IMR-90 (cell line): ENCODE measurements at regions not wholly inside any gene's neighbourhood (a gene's known extent, or its start where the extent isn't known, plus 50 kb on each side); places are given as distances from the start of the nearest gene placed in this dataset.

ENCODE experiments used
- ATAC-seq: fragments of 200-7000 bp; cut with Tn5 transposase; 2 replicates; pipeline ENCODE4 v1.9.1; 2020; ENCODE audit warnings: low read depth, mild to moderate bottlenecking, moderate library complexity
- BruUV-seq: library from RNA; stranded (reverse); fragments of 400-500 nt; replicated peaks from 2 replicates; lab custom pipeline; 2021; lab: Mats Ljungman, UMichigan
- CTCF ChIA-PET: fragments of 300-600 bp; formaldehyde crosslinking; extraction: SDS; loops from one replicate; lab custom pipeline; 2021; ENCODE audit warnings: antibody characterized with exemption; lab: Yijun Ruan, JAX
- POLR2A ChIA-PET: fragments of 300-600 bp; sonication (Branson Sonifier 250); formaldehyde crosslinking; loops from one replicate; lab custom pipeline; 2022; ENCODE audit warnings: antibody characterized with exemption; ENCODE audit not compliant: unreplicated experiment; lab: Charles Lee
- DNase-seq: peaks from one replicate; pipeline ENCODE4 v3.0.0; 2013
- H2AFZ ChIP-seq: replicated peaks from 2 replicates; pipeline ENCODE3; 2013; ENCODE audit warnings: low read length, mild to moderate bottlenecking; ENCODE audit not compliant: poor library complexity
- H2AK5ac ChIP-seq: 2 replicates; pipeline ENCODE4 v1.6.1; 2013; ENCODE audit warnings: low read depth, low read length, inconsistent platforms
- H2AK9ac ChIP-seq: replicated peaks from 2 replicates; pipeline ENCODE3; 2013; ENCODE audit warnings: mild to moderate bottlenecking, low read depth, low read length, moderate library complexity; ENCODE audit not compliant: poor library complexity
- H2BK120ac ChIP-seq: 2 replicates; pipeline ENCODE4 v1.6.1; 2013; ENCODE audit warnings: low read depth, low read length, inconsistent platforms
- H2BK15ac ChIP-seq: 3 replicates; pipeline ENCODE4 v1.6.1; 2013; ENCODE audit warnings: low read depth, low read length, inconsistent platforms
- H2BK20ac ChIP-seq: 2 replicates; pipeline ENCODE4 v1.6.1; 2013; ENCODE audit warnings: low read depth, mild to moderate bottlenecking, inconsistent platforms, low read length, moderate library complexity
- H2BK5ac ChIP-seq: 2 replicates; pipeline ENCODE4 v1.6.1; 2013; ENCODE audit warnings: mild to moderate bottlenecking, low read depth, low read length, inconsistent platforms; ENCODE audit not compliant: poor library complexity, severe bottlenecking
- H3K14ac ChIP-seq: replicated peaks from 2 replicates; pipeline ENCODE4 v1.6.1; 2013; ENCODE audit warnings: low read depth, low read length, inconsistent platforms
- H3K18ac ChIP-seq: 2 replicates; pipeline ENCODE4 v1.6.1; 2013; ENCODE audit warnings: low read depth, low read length, control low read depth
- H3K23ac ChIP-seq: 2 replicates; pipeline ENCODE4 v1.6.1; 2013; ENCODE audit warnings: low read depth, low read length, inconsistent platforms
- H3K27ac ChIP-seq: 2 replicates; pipeline ENCODE4 v1.5.1; 2013; ENCODE audit warnings: mild to moderate bottlenecking, control low read depth, low read length; ENCODE audit not compliant: insufficient read depth
- H3K27me3 ChIP-seq: 2 replicates; pipeline ENCODE4 v1.6.1; 2013; ENCODE audit warnings: low read length; ENCODE audit not compliant: control insufficient read depth, insufficient read depth
- H3K36me3 ChIP-seq: 2 replicates; pipeline ENCODE4 v1.6.1; 2013; ENCODE audit warnings: low read length, mixed read lengths; ENCODE audit not compliant: control insufficient read depth, insufficient read depth
- H3K4ac ChIP-seq: 2 replicates; pipeline ENCODE4 v1.6.1; 2013; ENCODE audit warnings: low read depth, low read length, inconsistent platforms
- H3K4me1 ChIP-seq: 2 replicates; pipeline ENCODE4 v1.6.1; 2013; ENCODE audit warnings: low read length, mixed read lengths; ENCODE audit not compliant: control insufficient read depth, insufficient read depth
- H3K4me2 ChIP-seq: 2 replicates; pipeline ENCODE4 v1.6.1; 2013; ENCODE audit warnings: low read depth, mild to moderate bottlenecking, control low read depth, low read length, moderate library complexity
- H3K4me3 ChIP-seq: 2 replicates; pipeline ENCODE4 v1.5.1; 2013; ENCODE audit warnings: low read depth, mild to moderate bottlenecking, control low read depth, low read length, moderate library complexity; ENCODE audit not compliant: insufficient read depth
- H3K56ac ChIP-seq: 2 replicates; pipeline ENCODE4 v1.6.1; 2013; ENCODE audit warnings: low read length, inconsistent platforms; ENCODE audit not compliant: insufficient read depth; ENCODE audit errors: extremely low read depth
- H3K79me1 ChIP-seq, 2 experiments: 2 replicates each; pipeline ENCODE4 v1.6.1; 2013; ENCODE audit warnings: low read length in 2 of 2, inconsistent platforms in 1 of 2, low read depth in 1 of 2
- H3K9ac ChIP-seq: 2 replicates; pipeline ENCODE4 v1.6.1; 2013; ENCODE audit warnings: low read depth, low read length, control low read depth
- H3K9me1 ChIP-seq: 2 replicates; pipeline ENCODE4 v1.6.1; 2013; ENCODE audit warnings: low read length, inconsistent platforms; ENCODE audit not compliant: insufficient read depth
- H3K9me3 ChIP-seq: 2 replicates; pipeline ENCODE4 v1.6.1; 2013; ENCODE audit warnings: low read length; ENCODE audit not compliant: control insufficient read depth, insufficient read depth
- H4K20me1 ChIP-seq: 2 replicates; pipeline ENCODE4 v1.6.1; 2013; ENCODE audit warnings: low read length, inconsistent platforms; ENCODE audit not compliant: insufficient read depth
- H4K5ac ChIP-seq: 2 replicates; pipeline ENCODE4 v1.6.1; 2013; ENCODE audit warnings: mild to moderate bottlenecking, low read depth, low read length, control low read depth
- H4K8ac ChIP-seq, 2 experiments: 2 replicates each; pipeline ENCODE4 v1.6.1; 2013; ENCODE audit warnings: low read depth in 2 of 2, low read length in 2 of 2, control low read depth in 1 of 2, inconsistent platforms in 1 of 2
- H4K91ac ChIP-seq: 2 replicates; pipeline ENCODE4 v1.6.1; 2013; ENCODE audit warnings: low read depth, low read length, inconsistent platforms; ENCODE audit not compliant: insufficient read depth
- CEBPB ChIP-seq: IDR thresholded peaks from 2 replicates; pipeline ENCODE4 v1.6.1; 2012; ENCODE audit warnings: low read depth, low read length, improper control_type of control experiment
- ELK1 ChIP-seq: fragments of 150-350 bp; IDR thresholded peaks from 2 replicates; pipeline ENCODE4 v1.6.1; 2016; ENCODE audit warnings: low read depth, mild to moderate bottlenecking, low read length, moderate library complexity, borderline replicate concordance
- FOS ChIP-seq: fragments of 150-350 bp; IDR thresholded peaks from 2 replicates; pipeline ENCODE4 v1.6.1; 2016; ENCODE audit warnings: low read depth, low read length
- MAZ ChIP-seq: IDR thresholded peaks from 2 replicates; pipeline ENCODE4 v1.6.1; 2012; ENCODE audit warnings: low read depth, mild to moderate bottlenecking, low read length, improper control_type of control experiment, moderate library complexity, borderline replicate concordance
- POLR2A ChIP-seq: IDR thresholded peaks from 2 replicates; pipeline ENCODE4 v1.6.1; 2012; ENCODE audit warnings: mild to moderate bottlenecking, low read depth, low read length
- RAD21 ChIP-seq: IDR thresholded peaks from 2 replicates; pipeline ENCODE4 v1.6.1; 2012; ENCODE audit warnings: low read length, improper control_type of control experiment
- dilution Hi-C: fragments of 300-500 bp; cut with HindIII; formaldehyde crosslinking; loops from one replicate; pipeline ENCODE4 v1.14.3; 2018; ENCODE audit warnings: low sequenced_read_pairs; ENCODE audit not compliant: unreplicated experiment
- in situ Hi-C: fragments of 300-500 bp; cut with MboI; formaldehyde crosslinking; loops from 3 replicates; pipeline ENCODE4 v1.14.3; 2019; ENCODE audit warnings: low sequenced_read_pairs, inconsistent platforms, mixed read lengths
- intact Hi-C: fragments of 100-400 bp; cut with micrococcal nuclease; formaldehyde crosslinking; loops from 2 replicates; pipeline ENCODE4 v1.10.0; 2022
- TF ChIP-seq, protein P1 (sequence below): fragments of 150-350 bp; IDR thresholded peaks from 2 replicates; pipeline ENCODE4 v1.6.1; 2017; ENCODE audit warnings: mild to moderate bottlenecking, antibody characterized with exemption, low read length, low read depth

GRCh38 chr12:90048918-90049317, 340.3 kb upstream of the ATP2B1 start:
- dilution Hi-C loops, result no loop called here
- no peaks in the 10 kb centered on the region for H3K27me3 ChIP-seq
- H2BK15ac ChIP-seq, result no peak overlapping the region
- ATAC-seq, result no peak
- H3K4me2 ChIP-seq, result no peak overlapping the region
- no peaks in the 10 kb centered on the region for H3K4me1 ChIP-seq
- no peak overlapping the region for H3K18ac ChIP-seq
- H2AK9ac ChIP-seq, result no peak overlapping the region
- no peak overlapping the region for H3K9ac ChIP-seq
- TF ChIP-seq FOS (no peak), RAD21 (no peak), POLR2A (no peak), MAZ (no peak), CEBPB (no peak), ELK1 (no peak)
- TF ChIP-seq, protein P1, sequence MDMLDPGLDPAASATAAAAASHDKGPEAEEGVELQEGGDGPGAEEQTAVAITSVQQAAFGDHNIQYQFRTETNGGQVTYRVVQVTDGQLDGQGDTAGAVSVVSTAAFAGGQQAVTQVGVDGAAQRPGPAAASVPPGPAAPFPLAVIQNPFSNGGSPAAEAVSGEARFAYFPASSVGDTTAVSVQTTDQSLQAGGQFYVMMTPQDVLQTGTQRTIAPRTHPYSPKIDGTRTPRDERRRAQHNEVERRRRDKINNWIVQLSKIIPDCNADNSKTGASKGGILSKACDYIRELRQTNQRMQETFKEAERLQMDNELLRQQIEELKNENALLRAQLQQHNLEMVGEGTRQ, result no peak
- in situ Hi-C loops, result no loop called here
- no TSS peak for BruUV-seq
- ChIA-PET CTCF (no interaction called here), POLR2A (no interaction called here)
- H4K91ac ChIP-seq, result no peak overlapping the region
- H2AK5ac ChIP-seq, result no peak overlapping the region
- H2BK20ac ChIP-seq, result no peak overlapping the region
- no peak overlapping the region for H3K4ac ChIP-seq
- H4K5ac ChIP-seq, result no peak overlapping the region
- H2AFZ ChIP-seq, result no peak overlapping the region
- no peaks in the 10 kb centered on the region for H3K9me3 ChIP-seq
- H3K36me3 ChIP-seq, result no peaks in the 10 kb centered on the region
- no peak overlapping the region for H3K56ac ChIP-seq
- H2BK5ac ChIP-seq, result no peak overlapping the region
- no peak overlapping the region for H3K23ac ChIP-seq
- no peaks in the 10 kb centered on the region for H4K20me1 ChIP-seq
- no peaks in the 10 kb centered on the region for H3K9me1 ChIP-seq
- H3K4me3 ChIP-seq, result no peak overlapping the region
- no peak overlapping the region for H3K27ac ChIP-seq
- no peak for DNase-seq
- intact Hi-C loops, result no loop called here
- H2BK120ac ChIP-seq, result no peak overlapping the region
- H3K14ac ChIP-seq, result no peak overlapping the region
- no peaks in the 10 kb centered on the region for H3K79me1 ChIP-seq
- no peak overlapping the region for H4K8ac ChIP-seq
